HG03520 (cell line): ENCODE measurements at regions not wholly inside any gene's neighbourhood (a gene's known extent, or its start where the extent isn't known, plus 50 kb on each side); places are given as distances from the start of the nearest gene placed in this dataset.

ENCODE experiments used
- ATAC-seq: cut with Tn5 transposase; IDR thresholded peaks from one replicate; pipeline ENCODE4 v1.9.1; 2021; ENCODE audit warnings: mild to moderate bottlenecking, moderate library complexity; ENCODE audit not compliant: unreplicated experiment

GRCh38 chr21:27764056-27764455 lies 797.2 kb upstream of the ADAMTS5 start:
- no peak for ATAC-seq

DNA sequence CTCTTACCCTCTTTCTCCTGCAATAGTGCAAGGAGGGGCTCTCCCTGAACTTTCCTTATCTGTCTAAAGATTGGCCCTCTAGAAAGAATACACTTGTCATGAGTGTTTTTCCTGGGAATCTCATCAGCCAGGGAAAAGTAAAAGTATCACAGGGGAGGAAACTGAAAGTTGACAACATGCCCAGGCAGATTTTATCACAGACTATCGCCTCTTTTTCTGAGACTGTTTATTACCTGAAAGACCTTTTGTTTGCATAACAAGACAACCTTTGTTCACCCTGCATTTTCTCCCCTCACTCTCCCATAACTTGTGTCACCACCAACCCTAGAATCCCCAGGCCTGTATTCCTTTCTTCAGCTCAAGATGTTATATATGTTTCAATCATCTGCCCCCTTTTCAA lies 794.7 kb upstream of the ADAMTS5 start:
- ATAC-seq, result no peak

- no peak for ATAC-seq
Measured at GRCh38 chr21:27759820-27760219, 792.9 kb upstream of the ADAMTS5 start.

- no peak for ATAC-seq
Measured at GRCh38 chr21:27759091-27759659, 792.3 kb upstream of the ADAMTS5 start.

DNA sequence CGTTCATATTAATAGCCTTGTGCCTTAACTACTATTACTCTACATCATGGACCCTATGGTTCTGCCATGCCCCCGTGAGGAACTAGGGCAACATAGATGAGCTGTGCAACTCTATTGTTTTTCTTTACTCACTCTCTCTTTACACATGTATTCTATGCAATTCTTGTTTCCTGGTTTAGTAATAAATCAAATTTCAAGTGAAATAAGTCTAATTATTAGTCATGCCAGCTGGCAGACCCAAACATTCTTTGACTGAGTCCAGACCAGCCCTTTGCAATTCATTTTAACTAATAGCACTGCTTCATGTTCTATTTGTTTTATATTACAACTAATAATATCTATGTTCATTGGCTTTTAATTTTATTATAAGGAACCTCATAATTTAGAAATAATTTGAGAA lies 789.3 kb upstream of the ADAMTS5 start:
- no peak for ATAC-seq

GRCh38 chr21:27743971-27744564 lies 777.2 kb upstream of the ADAMTS5 start:
- no peak for ATAC-seq

- no peak for ATAC-seq
Measured at GRCh38 chr21:27741736-27742135, 774.8 kb upstream of the ADAMTS5 start.

DNA sequence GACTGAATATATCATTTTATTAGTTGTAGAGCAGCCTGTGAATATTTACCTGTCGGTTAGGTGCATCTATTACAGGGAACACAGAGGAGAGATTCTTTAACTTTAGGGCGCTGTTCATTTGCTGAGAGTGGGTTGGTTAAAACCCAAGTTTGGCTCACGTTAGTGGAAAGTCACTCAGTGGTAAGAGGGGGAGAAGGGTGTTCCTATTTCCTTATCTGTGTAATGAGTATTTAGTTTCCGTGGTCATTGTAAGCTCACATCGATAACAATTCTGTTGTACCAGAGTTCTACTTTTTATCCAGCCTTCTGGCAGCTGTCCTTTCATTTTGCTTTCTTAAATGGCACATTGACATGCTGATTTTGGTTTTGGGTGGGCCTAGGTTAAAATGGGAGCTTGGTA lies 773.2 kb upstream of the ADAMTS5 start:
- no peak for ATAC-seq

DNA sequence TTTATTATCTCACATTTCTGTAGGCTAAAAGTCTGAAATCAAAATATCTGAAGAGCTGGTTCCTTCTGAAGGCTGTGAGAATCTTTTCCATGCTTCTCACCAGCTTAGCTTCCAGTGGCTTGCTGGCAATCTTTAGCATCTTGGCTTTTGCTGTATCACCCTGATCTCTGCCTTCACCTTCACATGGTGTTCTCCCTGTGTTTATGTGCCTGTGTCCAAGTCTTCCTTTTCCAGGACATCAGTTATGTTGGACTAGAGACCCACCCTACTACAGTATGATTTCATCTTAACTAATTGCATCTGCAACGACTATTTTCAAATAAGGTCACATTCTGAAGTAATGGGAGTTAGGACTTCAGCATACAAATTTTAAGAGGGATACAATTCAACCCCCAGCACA lies 772.3 kb upstream of the ADAMTS5 start:
- no peak for ATAC-seq

DNA sequence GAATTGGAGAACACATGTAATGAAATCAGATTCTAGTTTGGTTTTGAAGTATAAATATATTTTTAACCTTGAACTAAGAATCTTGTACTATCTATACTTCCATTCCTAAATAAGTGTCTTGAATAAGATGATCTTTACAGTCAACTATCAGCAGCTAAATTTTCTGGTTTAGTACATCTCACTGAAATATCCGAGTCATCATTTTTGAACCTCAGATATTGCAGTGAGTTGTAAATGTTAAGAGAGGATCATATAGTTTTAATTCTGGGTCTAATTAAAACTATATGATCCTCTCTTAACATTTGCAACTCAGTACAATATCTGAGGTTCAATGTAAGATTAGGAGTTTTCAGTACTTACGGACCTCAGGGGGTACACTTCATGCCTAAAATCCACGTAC lies 768.8 kb upstream of the ADAMTS5 start:
- no peak for ATAC-seq

DNA sequence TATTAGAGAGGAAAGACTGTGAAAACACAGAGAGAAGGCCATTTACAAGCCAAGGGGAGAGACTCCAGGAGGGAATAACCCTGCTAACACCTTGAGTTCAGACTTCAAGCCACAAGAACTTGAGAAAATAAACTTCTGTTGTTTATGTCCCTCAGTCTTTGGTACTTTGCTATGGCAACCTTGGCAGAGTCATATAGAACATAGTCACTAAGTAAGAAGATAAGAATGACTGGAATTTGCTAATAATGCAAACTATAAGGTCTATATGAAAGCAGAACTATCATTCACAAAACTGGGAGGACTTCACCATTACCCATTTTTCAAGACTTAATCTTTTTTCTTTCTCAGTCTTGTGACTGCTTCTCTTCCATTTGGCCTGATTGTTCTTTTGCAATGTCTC lies 767.3 kb upstream of the ADAMTS5 start:
- no peak for ATAC-seq

GRCh38 chr21:27725916-27726315 lies 759.0 kb upstream of the ADAMTS5 start:
- no peak for ATAC-seq

GRCh38 chr21:27722095-27722494 lies 755.2 kb upstream of the ADAMTS5 start:
- no peak for ATAC-seq

GRCh38 chr21:27721675-27722074 lies 754.8 kb upstream of the ADAMTS5 start:
- no peak for ATAC-seq

DNA sequence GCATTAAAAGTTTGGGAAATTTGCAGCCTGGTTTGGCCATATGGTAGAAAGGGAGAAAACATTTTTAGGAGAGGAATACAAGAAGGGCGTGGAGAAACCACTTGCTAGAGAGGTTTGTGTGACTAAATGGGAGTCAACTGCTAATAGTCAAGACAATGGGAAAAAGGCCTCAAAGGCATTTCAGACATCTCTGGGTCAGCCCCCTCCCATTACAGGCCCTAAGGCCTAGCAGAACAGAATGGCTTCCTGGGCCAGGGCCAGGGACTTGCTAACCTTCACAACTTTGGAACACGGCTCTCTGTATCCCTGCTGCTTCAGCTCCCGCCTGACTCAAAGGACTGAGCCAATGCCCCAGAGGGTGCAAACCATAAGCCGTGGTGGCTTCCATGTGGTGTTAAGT lies 752.3 kb upstream of the ADAMTS5 start:
- ATAC-seq, result no peak

- no peak for ATAC-seq
Measured at GRCh38 chr21:27715131-27715530, 748.2 kb upstream of the ADAMTS5 start.

GRCh38 chr21:27713154-27714109 lies 746.5 kb upstream of the ADAMTS5 start:
- no peak for ATAC-seq

DNA sequence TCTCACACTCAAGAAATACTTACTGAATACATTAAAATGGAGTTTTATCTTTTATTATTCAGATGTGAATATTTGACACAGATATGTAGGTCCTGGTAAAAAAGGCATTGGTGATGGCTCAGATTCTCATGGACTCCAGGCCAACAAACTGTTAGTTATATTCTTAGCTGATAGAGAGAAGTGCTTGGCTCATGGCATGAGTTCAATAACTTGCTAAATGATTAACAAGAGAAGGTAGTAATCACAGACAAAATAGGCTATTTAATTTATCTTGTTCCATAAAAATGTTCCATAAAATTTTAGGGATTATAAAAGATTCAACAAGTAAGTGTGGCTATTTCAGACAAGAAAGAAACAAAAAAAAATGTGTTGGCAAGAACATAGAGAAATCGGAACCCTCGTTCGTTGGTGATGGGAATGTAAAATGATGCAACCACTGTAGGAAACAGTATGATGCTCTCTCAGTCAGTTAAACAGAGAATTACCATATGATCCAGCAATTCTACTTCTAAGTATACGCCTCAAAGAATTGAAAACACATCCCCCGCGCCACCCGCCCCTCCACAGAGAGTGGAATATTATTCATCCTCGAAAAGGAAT lies 737.8 kb upstream of the ADAMTS5 start:
- ATAC-seq, result no peak

DNA sequence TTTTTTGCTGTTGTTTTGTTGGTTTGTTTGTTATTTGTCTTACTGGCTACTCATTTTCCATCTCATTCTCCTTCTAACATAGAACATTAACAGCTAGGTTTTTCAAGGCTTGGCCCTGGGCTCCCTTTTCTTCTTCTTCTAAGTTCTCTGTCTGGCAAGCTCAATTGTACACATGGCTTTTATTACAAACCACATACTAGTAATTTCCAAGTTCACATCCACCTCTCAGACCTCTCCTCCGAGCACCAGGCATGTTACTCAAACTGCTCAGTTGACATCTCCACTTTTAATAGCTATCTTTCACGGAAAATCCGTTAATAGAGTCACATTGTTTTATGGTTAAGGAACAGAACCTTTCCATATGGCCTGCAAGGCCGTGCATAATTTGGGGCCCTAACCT lies 736.9 kb upstream of the ADAMTS5 start:
- ATAC-seq, result no peak

- ATAC-seq, result no peak
Measured at GRCh38 chr21:27700974-27701614, 734.2 kb upstream of the ADAMTS5 start.

DNA sequence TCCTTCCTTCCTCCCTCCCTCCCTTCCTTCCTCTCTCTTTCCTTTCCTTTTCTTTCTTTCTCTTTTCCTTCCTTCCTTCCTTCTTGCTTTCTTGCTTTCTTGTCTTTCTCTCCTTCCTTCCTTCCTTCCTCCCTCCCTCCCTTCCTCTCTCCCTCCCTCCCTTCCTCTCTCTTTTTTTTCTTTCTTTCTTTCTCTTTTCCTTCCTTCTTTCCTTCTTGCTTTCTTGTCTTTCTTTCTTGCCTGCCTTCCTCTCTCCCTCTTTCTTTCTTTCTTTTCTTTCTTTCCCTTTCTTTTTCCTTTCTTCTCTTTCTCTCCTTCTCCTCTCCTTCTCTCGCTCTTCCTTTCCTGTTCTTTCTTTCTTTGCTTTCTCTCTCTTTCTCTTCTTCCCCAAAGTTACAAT lies 728.4 kb upstream of the ADAMTS5 start:
- ATAC-seq, result no peak
